Caco-2 (cell line): ENCODE measurements at regions not wholly inside any gene's neighbourhood (a gene's known extent, or its start where the extent isn't known, plus 50 kb on each side); places are given as distances from the start of the nearest gene placed in this dataset.

ENCODE experiments used
- BruUV-seq: library from RNA; stranded (reverse); fragments of 400-500 nt; replicated peaks from 2 replicates; lab custom pipeline; 2021; lab: Mats Ljungman, UMichigan
- CTCF ChIA-PET: fragments of 300-600 bp; sonication (Branson Sonifier 250); formaldehyde crosslinking; loops from one replicate; lab custom pipeline; 2022; ENCODE audit warnings: antibody characterized with exemption; lab: Charles Lee
- POLR2A ChIA-PET: fragments of 300-600 bp; sonication (Branson Sonifier 250); formaldehyde crosslinking; loops from one replicate; lab custom pipeline; 2022; ENCODE audit warnings: antibody characterized with exemption; lab: Charles Lee
- DNase-seq, 2 experiments: peaks; one replicate each; pipeline versions ENCODE4 v3.0.0 to v3.0.0-alpha.2; 2020 to 2022
- H3K27me3 ChIP-seq: replicated peaks from 2 replicates; pipeline ENCODE4 v1.6.0; 2011; ENCODE audit warnings: low read length; ENCODE audit not compliant: control insufficient read depth, insufficient read depth
- H3K36me3 ChIP-seq: 2 replicates; pipeline ENCODE4 v1.5.1; 2011; ENCODE audit warnings: low read length; ENCODE audit not compliant: control insufficient read depth, insufficient read depth
- H3K4me1 ChIP-seq: fragments of 250-450 bp; sonication (Bioruptor Pico); 2 replicates; pipeline ENCODE4 v1.5.1; 2020; ENCODE audit warnings: mild to moderate bottlenecking
- H3K4me3 ChIP-seq: 2 replicates; pipeline ENCODE4 v1.5.1; 2011; ENCODE audit warnings: low read depth, mild to moderate bottlenecking, control low read depth, low read length
- H3K9me3 ChIP-seq: fragments of 250-450 bp; sonication (Bioruptor Pico); 2 replicates; pipeline ENCODE4 v1.5.1; 2020; ENCODE audit warnings: mild to moderate bottlenecking, moderate library complexity
- H3K27ac Mint-ChIP-seq: one replicate; pipeline ENCODE4 v1.8.0; 2022; ENCODE audit warnings: mixed read lengths; ENCODE audit not compliant: unreplicated experiment
- H3K27me3 Mint-ChIP-seq: one replicate; pipeline ENCODE4 v1.8.0; 2022; ENCODE audit warnings: mixed read lengths; ENCODE audit not compliant: insufficient read depth, unreplicated experiment
- H3K36me3 Mint-ChIP-seq: one replicate; pipeline ENCODE4 v1.8.0; 2022; ENCODE audit warnings: mild to moderate bottlenecking, mixed read lengths; ENCODE audit not compliant: insufficient read depth, unreplicated experiment
- H3K4me1 Mint-ChIP-seq: one replicate; pipeline ENCODE4 v1.8.0; 2022; ENCODE audit warnings: low read depth, mixed read lengths; ENCODE audit not compliant: unreplicated experiment
- H3K4me3 Mint-ChIP-seq: one replicate; pipeline ENCODE4 v1.8.0; 2022; ENCODE audit warnings: mild to moderate bottlenecking, moderate library complexity, mixed read lengths; ENCODE audit not compliant: unreplicated experiment
- H3K9me3 Mint-ChIP-seq: one replicate; pipeline ENCODE4 v1.8.0; 2022; ENCODE audit warnings: mixed read lengths; ENCODE audit not compliant: unreplicated experiment
- intact Hi-C: fragments of 100-400 bp; cut with micrococcal nuclease; formaldehyde crosslinking; loops from one replicate; pipeline ENCODE4 v1.10.0; 2022; ENCODE audit not compliant: unreplicated experiment
- TF ChIP-seq, protein P1 (sequence below), 2 experiments: fragments of 200-600 bp in 1 of 2; IDR thresholded peaks; 1 replicate in 1 of 2; 2 replicates in 1 of 2; pipeline versions ENCODE4 v1.5.1 to v1.8.0; 2011 to 2022; ENCODE audit warnings: antibody characterized with exemption in 1 of 2, control low read depth in 1 of 2, inconsistent platforms in 1 of 2, low read depth in 1 of 2, low read length in 1 of 2, mild to moderate bottlenecking in 1 of 2, moderate library complexity in 1 of 2; ENCODE audit not compliant: insufficient read depth in 1 of 2, severe bottlenecking in 1 of 2, unreplicated experiment in 1 of 2

DNA sequence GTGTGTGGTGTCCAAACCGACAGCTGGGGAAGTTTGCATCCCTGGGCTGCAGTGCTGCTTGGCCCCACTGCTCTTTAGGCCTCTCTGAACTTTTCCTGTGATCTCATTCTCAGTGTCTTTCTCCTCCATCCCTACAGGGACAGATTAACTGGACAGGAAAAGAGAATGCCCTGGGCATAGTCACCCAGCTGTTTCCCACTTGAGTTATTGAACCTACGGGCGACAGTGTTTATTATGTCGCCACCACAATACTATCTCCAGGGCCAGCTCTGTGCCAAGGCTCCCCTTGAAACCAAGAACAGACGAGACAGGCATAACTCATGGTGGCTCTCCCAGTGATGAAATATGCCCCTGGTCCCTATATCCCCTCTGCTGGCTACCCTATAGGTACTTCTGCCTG is 147.8 kb upstream of the EPHA7 start:
- intact Hi-C loops: no loop called here
- Mint-ChIP-seq H3K27me3 (no peaks in the 10 kb centered on the region), H3K9me3 (no peaks in the 10 kb centered on the region), H3K36me3 (no peaks in the 10 kb centered on the region), H3K4me3 (no peak overlapping the region), H3K27ac (no peak overlapping the region), H3K4me1 (no peaks in the 10 kb centered on the region)
- CTCF ChIA-PET: no interaction called here
- TF ChIP-seq, protein P1, sequence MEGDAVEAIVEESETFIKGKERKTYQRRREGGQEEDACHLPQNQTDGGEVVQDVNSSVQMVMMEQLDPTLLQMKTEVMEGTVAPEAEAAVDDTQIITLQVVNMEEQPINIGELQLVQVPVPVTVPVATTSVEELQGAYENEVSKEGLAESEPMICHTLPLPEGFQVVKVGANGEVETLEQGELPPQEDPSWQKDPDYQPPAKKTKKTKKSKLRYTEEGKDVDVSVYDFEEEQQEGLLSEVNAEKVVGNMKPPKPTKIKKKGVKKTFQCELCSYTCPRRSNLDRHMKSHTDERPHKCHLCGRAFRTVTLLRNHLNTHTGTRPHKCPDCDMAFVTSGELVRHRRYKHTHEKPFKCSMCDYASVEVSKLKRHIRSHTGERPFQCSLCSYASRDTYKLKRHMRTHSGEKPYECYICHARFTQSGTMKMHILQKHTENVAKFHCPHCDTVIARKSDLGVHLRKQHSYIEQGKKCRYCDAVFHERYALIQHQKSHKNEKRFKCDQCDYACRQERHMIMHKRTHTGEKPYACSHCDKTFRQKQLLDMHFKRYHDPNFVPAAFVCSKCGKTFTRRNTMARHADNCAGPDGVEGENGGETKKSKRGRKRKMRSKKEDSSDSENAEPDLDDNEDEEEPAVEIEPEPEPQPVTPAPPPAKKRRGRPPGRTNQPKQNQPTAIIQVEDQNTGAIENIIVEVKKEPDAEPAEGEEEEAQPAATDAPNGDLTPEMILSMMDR (IDR thresholded peaks at IDR 0.05; ENCODE audit: insufficient read depth in 1 of 2, low read depth in 1 of 2, low read length in 1 of 2, severe bottlenecking in 1 of 2, unreplicated experiment in 1 of 2): no peak
- H3K27me3 ChIP-seq: no peaks in the 10 kb centered on the region
- POLR2A ChIA-PET: no interaction called here
- no TSS peak for BruUV-seq
- H3K9me3 ChIP-seq: no peaks in the 10 kb centered on the region
- H3K4me3 ChIP-seq: no peak overlapping the region
- H3K4me1 ChIP-seq: no peaks in the 10 kb centered on the region; the same call in 1 of the 2 replicates
- no peak for DNase-seq
- H3K36me3 ChIP-seq: no peaks in the 10 kb centered on the region

DNA sequence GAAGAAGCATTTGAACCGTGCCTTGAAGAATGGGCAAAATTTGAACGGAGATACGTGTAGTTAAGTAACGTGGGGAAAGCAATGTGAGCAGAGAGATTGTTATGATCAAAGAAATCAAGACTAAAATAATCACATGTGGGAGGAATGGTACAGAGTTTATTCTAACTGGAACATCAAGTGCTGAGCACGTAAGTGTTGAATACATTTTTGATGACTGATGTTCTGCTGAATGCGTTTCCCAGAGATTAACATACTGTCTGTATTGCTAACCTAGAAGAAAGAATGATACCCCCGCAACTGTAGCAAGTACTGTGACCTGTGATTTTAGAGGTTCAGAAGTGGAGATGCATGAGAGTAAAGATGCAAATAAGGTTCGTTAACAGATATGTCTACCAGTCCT is 146.9 kb upstream of the EPHA7 start:
- TF ChIP-seq, protein P1 (IDR thresholded peaks at IDR 0.05; ENCODE audit: insufficient read depth in 1 of 2, low read depth in 1 of 2, low read length in 1 of 2, severe bottlenecking in 1 of 2, unreplicated experiment in 1 of 2): no peak
- ChIA-PET POLR2A (no interaction called here), CTCF (no interaction called here)

DNA sequence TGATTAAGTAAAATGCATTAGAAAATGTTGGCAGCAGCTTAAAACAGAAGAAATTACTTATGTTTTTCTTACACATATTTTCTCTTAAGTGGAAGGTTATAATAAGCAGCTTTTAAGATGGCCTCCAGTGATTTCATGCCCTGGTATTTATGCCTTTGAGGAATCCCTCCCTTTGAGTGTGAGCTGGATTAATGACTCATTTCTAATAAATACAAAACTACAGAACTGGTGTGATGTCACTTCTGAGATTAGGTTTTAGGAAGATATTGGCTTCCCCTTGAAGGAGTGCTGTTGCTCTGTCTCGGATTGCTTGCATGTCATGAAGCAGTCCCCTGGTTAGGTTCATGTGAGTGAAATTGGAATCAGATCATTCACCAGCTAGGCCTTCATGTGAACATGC is 143.2 kb upstream of the EPHA7 start:
- Mint-ChIP-seq H3K4me1 (no peaks in the 10 kb centered on the region), H3K36me3 (no peaks in the 10 kb centered on the region), H3K27ac (no peak overlapping the region), H3K4me3 (no peak overlapping the region), H3K9me3 (no peaks in the 10 kb centered on the region), H3K27me3 (no peaks in the 10 kb centered on the region)
- H3K36me3 ChIP-seq: no peaks in the 10 kb centered on the region
- no peak overlapping the region for H3K4me3 ChIP-seq
- H3K4me1 ChIP-seq: no peaks in the 10 kb centered on the region
- ChIA-PET POLR2A (no interaction called here), CTCF (no interaction called here)
- H3K27me3 ChIP-seq: no peaks in the 10 kb centered on the region
- DNase-seq: no peak
- TF ChIP-seq, protein P1 (IDR thresholded peaks at IDR 0.05; ENCODE audit: insufficient read depth in 1 of 2, low read depth in 1 of 2, low read length in 1 of 2, severe bottlenecking in 1 of 2, unreplicated experiment in 1 of 2): no peak
- no peaks in the 10 kb centered on the region for H3K9me3 ChIP-seq
- no TSS peak for BruUV-seq
- intact Hi-C loops: no loop called here

More for the DNA sequence above, 146.9 kb upstream of the EPHA7 start:
- no peaks in the 10 kb centered on the region for H3K36me3 Mint-ChIP-seq
- Histone ChIP-seq H3K36me3 (no peaks in the 10 kb centered on the region), H3K9me3 (no peaks in the 10 kb centered on the region), H3K4me3 (no peak overlapping the region), H3K4me1 (no peaks in the 10 kb centered on the region; the same call in 1 of the 2 replicates), H3K27me3 (no peaks in the 10 kb centered on the region)
- no TSS peak for BruUV-seq
- H3K4me1 Mint-ChIP-seq: no peaks in the 10 kb centered on the region
- H3K27me3 Mint-ChIP-seq: no peaks in the 10 kb centered on the region
- no peak overlapping the region for H3K27ac Mint-ChIP-seq
- DNase-seq: no peak
- H3K4me3 Mint-ChIP-seq: no peak overlapping the region
- H3K9me3 Mint-ChIP-seq: no peaks in the 10 kb centered on the region
- intact Hi-C loops: no loop called here
